ENCODE measurements at regions not wholly inside any gene's neighbourhood (a gene's known extent, or its start where the extent isn't known, plus 50 kb on each side); places are given as distances from the start of the nearest gene placed in this dataset.
"Not testable (repeated sequence)": the region's sequence is repeated elsewhere in the genome, so short reads cannot be mapped to it uniquely, and the experiment has no call there.

DNA sequence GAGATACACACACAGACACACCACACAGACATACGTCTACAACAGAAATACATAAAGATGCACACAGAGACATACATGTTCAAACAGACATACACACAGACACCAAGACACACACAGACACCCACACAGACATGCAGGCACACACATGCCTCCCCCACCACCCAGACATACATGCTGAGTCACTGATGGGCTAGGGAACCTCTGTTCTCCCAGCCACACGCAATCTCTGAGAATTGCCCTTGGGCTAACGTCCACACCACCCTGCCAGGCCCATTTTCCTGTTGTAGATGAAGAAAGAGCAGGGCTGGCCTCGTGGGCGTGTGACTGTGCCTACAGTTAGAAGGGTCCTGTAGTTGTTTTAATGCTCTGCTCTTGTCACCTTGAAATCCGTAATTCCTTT lies 261.9 kb downstream of the KCNRG start:
- no peak for DNase-seq

DNA sequence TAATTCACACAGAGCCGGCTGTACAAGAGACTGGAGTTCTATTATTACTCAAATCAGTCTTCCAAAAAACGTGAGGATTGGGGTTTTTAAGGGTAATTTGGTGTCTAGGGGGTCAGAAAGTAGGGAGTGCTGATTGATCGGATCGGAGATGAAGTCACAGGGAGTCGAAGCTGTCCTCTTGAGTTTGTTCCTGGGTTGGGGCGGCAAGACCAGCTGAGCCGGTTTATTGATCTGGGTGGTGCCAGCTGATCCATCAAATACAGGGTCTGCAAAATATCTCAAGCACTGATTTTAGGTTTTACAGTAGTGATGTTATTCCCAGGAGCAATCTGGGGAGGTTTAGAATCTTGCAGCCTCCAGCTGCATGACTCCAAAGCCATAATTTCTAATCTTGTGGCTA lies 262.7 kb downstream of the KCNRG start:
- no peak for DNase-seq

DNA sequence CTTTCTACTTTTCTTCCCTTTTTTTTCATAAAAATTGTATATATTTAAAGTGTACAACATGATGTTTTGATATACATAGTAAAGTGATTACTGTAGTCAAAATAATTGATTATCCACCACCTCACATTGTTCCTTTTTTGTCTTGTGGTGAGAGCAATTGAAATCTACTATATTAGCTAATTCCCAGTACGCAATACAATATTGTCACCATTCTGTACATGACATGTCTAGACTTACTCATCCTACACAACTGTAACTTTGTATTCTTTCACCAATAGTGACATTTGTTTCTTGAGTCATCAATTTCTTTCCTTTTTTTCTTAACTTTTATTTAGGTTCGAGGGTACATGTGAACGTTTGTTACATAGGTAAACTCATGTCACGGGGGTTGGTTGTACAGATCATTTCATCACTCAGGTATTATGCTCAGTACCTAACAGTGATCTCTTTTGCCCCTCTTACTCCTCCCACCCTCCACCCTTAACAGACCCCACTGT lies 265.2 kb downstream of the KCNRG start:
- DNase-seq, result no peak

DNA sequence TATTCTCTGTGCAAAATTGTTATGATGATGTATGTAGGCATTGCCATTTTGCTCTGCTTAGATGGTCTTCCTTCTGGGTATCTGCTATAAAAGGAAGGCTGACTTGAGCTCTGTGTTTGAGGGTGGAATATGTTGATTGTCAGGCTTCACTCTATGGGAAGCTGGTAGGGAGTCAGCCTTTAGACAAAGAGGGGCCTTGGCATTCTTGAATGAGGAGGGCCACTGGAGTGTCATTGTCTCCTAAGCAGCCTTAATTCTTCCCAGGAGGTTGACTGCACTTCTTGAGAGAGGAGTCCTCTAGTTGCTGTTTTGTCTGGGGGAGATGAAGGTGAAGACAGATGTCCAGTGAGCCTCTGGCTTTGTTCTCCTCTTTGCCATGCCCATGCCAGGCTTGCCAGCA lies 266.8 kb downstream of the KCNRG start:
- no peak for DNase-seq

DNA sequence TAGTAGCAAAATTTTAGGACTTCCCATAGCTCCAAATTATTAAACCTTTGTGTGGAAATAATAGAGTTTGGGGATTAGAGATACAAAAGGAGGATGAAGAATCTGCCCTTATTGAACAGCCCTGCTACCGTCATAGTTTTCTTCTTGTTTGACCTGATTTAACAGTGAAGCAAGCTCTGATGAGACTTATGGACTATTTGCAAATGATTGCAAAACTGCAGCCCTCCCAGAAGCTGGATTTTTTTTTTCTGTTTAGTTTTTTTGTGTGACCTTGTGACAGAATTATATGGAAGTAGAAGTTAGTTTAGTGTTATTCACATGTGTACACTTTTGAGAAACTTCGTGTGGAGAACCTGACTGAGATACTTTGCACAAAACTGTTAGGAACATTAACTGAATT lies 267.8 kb downstream of the KCNRG start:
- no peak for DNase-seq

DNA sequence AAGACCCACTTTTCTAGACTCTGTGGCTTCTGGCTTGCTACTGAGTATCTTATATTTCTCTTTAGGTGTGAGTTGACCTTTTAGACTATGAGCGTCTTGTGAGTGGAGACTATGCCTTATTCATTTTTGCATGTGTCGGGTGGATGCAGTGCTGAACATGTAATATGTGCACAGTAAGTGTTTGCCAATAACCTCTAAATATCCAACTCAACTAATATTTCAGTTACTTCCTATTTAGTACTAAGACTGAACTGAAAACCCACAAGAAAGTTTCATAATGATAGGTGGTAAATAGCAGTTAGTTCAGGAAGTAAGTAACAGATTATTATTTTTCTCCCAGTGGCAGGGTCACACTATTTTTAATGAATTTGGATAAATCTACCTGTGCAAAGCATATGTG lies 269.3 kb downstream of the KCNRG start:
- DNase-seq, result peak; percentile 30 to 35

DNA sequence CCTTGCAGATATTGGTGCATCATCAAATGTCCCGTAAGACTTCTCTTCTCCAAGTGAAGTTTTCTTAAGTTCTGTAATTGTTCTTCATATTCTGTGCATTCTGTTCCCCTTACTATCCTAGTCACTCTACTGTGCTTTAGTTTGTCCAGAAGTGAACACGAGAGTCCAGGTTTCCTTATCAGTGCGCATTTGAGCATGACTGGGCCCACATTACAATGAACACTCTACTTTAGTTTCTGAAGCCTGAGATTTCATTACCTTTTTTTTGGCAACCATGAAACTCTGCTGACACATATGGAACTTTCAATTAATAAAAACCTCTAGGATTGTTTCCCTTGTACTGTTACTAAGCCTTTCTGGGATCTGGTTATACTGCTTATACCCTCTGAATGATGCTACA lies 270.0 kb downstream of the KCNRG start:
- DNase-seq, result no peak

DNA sequence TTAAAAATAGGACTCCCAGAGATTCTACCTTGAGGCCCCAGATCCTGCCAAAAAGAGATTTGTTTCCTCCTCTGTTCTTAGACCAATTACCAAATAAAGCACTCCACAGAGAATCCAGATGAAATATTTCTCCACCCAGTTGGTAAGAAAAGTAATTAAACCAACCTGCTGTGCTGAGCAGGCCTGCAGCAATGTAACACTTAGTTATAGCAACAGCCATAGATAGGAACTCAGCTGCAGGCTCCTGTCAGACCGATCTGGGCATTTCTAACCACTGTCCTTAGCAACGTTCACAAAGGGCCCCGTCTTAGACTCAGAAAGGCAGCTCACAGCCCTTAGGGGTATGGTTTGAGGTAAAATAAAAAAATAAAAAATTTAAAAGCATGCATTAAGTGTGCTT lies 271.1 kb downstream of the KCNRG start:
- no peak for DNase-seq

DNA sequence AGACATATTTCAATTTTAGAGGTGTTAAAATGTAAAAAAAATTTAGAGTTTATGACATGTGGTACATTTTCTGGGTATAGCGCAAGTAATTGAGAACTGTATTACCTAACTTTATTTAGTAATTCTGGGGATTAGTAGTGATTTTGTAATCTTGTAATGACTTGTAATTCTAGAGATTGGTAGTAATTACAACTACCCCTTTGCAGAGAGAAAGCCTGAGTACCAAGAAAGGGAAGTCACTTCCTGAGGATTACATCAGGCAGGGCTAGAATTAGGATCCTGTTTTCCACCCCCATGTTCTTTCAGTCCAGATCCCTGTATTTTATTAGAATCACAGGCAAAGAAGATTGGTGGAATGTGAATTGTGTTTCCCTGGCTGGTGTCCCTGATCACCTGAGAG lies 274.9 kb downstream of the KCNRG start:
- peak; percentile 22 to 46 for DNase-seq

DNA sequence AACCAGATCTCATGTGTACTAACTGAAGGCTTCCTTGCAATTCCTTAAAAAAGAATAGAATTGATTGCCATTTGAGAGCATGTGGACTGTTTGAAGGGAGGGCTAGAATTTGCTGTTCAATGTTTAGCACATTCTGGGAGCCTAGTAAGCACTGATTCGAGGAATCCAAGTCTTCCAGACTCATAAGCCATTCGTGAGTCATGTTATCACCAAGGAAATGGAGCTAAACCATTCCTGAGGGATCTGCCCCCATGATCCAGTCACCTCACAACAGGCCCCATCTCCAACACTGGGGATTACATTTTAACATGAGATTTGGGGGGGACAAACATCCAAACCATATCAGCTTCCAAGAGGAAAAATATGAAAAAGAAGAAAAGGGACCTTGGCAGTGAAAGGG lies 276.4 kb downstream of the KCNRG start:
- DNase-seq, result no peak

DNA sequence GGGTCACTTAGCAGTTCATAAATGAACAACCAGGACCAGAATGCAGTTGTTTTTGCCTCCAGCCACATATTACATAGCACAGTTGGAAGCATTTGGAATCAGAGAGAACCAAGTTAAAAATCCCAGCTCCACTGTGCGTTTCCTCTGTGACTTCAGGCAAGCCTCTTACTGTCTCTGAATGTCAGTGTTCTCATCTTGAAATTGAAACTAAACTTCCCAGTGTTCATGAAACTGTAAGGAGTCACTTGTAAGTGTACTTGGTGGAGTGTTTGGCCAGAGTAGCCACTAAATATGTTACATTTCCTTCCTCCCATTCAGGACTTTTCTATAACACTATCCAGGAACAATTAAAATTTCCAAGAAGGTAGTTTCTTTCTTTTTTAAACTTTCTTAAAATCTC lies 276.8 kb downstream of the KCNRG start:
- no peak for DNase-seq

DNA sequence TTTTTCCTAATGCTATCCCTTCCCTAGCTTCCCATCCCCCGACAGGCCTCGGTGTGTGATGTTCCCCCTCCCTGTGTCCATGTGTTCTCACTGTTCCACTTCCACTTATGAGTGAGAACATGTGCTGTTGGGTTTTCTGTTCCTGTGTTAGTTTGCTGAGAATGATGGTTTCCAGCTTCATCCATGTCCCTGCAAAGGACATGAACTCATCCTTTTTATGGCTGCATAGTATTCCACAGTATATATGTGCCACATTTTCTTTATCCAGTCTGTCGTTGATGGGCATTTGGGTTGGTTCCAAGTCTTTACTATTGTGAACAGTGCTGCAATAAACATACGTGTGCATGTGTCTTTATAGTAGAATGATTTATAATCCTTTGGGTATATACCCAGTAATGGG lies 279.2 kb downstream of the KCNRG start:
- not testable (repeated sequence) for DNase-seq

DNA sequence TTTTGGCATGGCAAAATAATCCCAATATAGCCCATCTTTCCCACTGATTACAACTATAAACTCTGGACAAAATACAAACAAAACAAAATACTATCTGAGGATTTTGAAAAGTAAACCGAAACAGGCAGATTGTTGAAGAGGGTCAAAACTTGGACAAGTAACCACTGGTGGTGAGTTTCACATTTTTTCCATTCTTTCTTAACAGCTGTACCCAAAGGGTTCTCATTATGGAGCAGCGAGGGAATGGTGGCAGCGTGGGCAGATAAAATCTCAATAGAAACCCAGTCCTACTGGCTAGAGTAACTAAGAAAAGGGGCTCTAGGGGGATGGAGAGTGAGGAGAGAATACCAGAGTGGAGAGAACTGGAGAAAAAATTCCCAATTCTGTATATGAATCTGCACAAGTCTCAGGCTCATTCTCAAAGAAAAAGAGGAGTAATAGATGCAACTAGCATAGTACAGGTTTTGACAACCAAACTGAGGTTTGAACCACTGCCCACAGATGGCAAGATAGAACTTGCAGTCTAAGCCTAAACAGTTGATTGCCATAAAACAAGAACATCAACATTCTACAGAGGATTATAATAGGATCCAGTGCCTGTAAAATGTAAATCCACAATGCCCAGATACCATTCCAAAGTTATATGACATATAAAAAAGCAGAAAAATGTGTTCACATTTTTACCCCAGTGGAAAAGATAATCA lies 284.5 kb downstream of the KCNRG start:
- DNase-seq, result no peak

DNA sequence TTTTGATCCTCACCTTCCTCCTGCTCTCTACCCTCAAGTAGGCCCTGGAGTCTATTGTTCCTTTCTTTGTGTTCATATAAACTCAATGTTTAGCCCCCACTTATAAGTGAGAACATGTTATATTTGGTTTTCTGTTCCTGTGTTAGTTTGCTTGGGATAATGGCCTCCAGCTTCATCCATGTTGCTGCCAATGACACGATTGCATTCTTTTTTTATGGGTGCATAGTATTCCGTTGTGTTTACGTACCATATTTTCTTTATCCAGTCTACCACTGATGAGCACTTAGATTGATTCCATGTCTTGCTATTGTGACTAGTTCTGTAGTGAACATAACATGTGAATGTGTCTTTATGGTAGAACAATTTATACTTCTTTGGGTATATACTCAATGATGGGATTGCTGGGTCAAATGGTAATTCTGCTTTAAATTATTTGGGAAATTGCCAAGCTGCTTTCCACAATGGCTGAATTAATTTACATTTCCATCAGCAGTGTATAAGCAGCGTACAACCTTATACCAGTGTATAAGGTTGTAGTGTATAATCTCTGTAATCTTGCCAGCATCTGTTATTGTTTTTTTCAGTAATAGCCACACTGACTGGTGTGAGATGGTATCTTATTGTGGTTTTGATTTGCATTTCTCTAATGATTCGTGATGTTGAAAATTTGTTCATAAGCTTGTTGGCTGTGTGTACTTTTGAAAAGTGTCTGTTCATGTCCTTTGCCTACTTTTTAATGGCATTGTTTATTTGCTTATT lies 288.9 kb downstream of the KCNRG start:
- no peak for DNase-seq

DNA sequence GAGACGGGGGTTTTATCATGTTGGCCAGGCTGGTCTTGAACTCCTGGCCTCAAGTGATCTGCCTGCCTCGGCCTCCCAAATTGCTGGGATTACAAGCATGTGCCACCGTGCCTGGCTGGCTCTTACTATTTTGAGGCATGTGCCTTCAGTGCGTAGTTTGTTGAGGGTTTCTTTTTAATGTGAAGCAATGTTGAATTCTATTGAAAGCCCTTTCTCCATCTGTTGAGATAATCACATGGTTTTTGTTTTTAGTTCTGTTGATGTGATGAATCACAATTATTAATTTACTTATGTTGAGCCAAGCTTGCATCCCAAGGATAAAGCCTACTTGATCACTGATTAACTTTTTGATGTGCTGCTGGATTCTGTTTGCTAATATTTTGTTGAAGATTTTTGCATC lies 290.9 kb downstream of the KCNRG start:
- no peak for DNase-seq

DNA sequence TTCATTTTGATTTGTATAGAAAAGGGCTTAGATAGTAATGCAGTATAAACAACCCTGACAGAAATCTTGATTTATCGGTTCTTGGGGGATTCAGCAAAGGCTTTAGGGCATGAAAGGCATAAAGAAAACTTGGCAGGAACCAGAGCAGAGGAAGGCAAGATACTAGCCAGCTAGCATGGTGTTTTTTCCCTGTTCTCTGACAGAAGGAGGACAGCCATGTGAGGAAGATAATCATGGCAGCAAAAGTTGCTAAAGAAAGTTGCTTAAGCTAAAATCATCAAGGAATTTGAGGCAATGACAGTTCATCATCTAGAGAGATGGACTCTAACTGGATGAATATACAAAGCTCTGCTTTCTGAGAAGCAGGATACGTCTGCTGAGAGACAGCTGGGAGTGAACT lies 294.1 kb downstream of the KCNRG start:
- DNase-seq, result no peak

DNA sequence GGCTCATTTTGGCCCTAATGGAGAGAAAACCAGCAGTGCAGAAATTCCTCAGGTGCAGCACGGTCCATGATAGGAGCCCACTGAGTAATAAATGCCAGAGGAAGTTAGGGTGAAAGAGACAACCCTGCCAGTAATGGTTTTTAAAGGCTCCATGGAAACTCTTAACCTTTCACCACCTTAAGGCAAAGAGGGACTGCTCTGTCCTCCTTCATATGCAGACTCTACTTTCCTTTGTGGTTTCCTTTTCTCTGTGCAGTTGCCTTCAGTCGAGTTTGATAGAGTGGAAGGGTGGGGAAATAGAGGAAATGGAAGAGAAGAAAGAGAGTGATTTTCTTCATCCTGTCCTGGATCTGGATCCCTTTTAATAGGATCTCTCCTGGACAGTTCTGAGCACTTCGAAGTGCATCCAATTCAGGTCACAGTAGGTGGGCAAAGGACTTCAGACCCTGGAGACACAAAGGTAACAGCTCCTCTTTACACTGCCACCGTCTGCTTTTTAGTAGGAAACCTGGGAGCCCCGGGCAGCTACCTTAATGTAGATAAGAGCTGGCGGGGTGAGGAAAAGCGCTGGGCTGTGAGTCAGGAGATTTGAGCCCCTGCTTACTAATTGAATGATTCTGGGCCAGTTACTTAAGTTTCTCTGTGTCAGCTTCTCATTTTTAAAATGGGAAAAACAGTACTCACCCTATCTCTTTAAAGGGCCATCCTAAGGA lies 294.8 kb downstream of the KCNRG start:
- DNase-seq, result peak; percentile 22 to 40

DNA sequence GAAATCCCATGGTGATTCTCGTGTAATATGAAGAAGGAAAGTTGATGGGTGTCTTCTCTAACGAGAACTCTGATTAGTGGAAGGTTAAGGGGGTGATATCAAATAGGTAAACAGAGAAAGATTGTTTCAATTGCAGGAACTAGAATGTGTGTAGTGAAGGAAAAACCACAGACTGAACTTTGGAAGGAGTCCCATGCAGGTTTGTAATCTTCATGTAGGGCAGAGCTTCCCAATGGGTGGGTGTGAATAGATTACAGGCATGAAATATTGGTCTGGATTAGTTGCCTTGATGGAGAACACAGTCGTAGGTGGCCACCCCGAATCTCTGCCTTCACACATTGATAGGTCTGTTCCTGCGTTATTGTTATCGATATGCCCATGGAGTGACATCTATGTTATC lies 295.5 kb downstream of the KCNRG start:
- DNase-seq, result no peak

DNA sequence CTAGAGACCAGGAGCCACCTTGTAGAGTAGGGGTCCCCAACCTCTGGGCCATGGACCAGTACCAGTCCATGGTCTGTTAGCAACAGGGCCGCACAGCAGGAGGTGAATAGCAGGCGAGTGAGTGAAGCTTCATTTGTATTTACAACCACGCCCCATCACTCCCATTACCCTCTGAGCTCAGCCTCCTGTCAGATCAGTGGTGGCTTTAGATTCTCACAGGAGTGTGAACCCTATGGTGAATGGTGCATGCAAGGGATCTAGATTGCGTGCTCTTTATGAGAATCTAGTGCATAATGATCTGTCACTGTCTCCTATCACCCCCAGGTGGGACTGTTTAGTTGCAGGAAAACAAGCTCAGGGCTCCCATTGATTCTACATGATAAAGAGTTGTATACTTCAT lies 303.6 kb downstream of the KCNRG start:
- DNase-seq, result no peak

DNA sequence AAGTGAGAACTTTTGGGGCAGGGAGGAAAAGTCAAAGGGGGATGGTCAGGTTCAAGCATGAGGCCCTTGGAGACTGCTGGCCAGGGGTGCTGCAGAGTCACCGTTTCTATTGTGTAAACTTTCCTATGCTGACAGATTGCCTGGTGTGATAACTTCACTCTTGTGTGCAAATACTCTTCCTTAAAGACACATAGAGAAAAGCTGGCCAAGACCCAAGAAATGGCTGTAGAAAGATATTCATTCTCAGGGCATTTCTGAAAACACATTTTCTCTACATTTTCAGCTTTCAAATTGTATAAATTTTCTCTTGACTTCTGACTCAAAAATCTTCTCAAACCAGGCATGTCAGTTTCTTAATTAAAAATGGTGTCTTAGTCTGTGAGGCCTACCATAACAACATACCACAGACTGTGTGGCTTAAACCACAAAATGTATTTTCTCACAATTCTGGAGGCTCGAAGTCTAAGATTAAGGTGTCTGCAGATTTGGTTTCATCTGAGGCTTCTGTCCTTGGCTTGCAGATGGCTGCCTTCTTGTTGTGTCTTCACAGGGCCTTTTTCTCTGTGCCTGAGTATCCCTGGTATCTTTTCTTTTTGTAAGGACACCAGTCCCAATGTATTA lies 304.5 kb downstream of the KCNRG start:
- DNase-seq, result no peak

DNA sequence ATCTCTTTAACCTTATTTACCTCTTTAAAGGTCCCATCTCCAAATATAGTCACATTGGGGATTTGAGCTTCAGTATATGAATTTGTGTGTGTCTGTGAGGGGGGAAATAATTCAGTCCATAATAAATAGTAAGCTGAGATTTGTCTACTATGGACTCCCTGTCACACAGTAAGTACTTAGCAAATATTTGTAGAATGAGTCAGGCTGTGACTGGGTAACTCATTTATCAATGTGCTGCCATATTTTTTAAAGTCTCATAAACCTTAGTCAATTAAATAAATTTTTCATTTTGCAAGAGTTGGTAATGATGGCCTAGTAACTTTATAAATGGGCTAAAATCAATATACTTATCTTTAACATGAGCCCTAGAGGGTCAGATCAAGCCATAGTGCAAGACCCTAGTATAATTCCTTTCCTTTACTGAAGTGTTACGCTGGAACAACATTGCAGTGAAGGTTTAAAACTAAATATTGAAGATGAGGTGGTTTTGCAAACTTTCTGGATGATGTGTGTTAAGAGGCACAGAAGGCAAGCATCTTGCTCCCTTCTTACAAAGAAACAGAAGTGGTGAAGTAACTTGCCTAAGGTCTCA lies 305.1 kb downstream of the KCNRG start:
- DNase-seq, result no peak

DNA sequence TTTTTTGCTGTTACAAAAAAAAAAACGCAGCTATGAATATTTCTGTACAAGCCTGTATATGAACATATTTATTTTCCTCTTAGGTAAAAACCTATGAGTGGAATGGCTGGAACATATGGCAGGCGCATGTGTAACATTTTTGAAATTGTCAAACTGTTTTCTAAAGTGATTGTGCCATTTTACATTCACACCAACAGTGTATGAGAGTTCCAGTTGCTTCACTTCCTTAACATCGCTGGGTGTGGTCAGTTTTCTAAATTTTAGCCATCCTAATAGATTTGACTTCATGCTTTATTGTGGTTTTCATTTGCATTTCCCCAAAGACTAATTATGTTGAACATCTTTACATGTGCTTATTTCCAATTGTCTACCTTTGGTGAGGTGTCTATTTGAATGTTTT lies 306.8 kb downstream of the KCNRG start:
- DNase-seq, result no peak

DNA sequence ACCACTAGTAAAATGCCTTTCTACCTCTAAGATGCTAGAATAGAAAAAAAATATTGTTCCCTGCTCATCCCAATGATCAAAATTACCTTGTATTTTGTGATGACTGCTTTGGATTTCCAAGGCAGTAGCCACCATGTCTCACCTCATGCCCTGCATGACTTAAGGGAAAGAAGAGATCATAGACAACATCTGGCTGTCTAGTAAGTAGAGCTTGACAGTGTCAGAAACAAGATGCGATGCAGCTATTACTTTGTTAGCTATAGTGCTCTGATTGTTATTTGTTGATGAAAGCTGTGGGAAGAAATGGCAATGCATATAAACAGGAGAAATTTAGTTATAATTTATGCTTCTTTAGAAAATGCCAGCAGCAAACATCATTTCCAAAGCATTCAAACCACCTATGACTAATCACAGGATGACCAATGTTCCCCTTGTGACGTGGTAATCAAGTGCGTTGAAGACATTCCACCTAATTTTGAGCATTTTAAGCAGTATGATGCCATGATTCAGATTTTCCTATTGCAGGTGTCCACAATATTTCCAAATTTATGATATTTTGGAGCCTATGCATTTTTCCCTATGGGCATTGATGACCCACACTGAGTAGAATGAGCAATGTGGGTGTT lies 308.3 kb downstream of the KCNRG start:
- DNase-seq, result no peak
